Effector CD8-positive, alpha-beta T cell (primary cell): ENCODE measurements at regions not wholly inside any gene's neighbourhood (a gene's known extent, or its start where the extent isn't known, plus 50 kb on each side); places are given as distances from the start of the nearest gene placed in this dataset.
"Not testable (repeated sequence)": the region's sequence is repeated elsewhere in the genome, so short reads cannot be mapped to it uniquely, and the experiment has no call there.

Experiments
- DNase-seq: peaks from one replicate; lab custom pipeline; 2025; lab: John Stamatoyannopoulos, UW

- DNase-seq, result no peak
Measured at GRCh38 chr12:65734226-65734625, 90.1 kb upstream of the HMGA2 start.

- no peak for DNase-seq
Measured at GRCh38 chr12:65739606-65740005, 84.7 kb upstream of the HMGA2 start.

- DNase-seq, result no peak
Measured at GRCh38 chr12:65740506-65740872, 83.8 kb upstream of the HMGA2 start.

- peak; percentile 40 for DNase-seq
Measured at GRCh38 chr12:65740873-65741600, 83.2 kb upstream of the HMGA2 start.

GRCh38 chr12:65741656-65742017 is 82.6 kb upstream of the HMGA2 start:
- DNase-seq, result no peak

GRCh38 chr12:65742018-65743010 is 82.0 kb upstream of the HMGA2 start:
- DNase-seq, result no peak

GRCh38 chr12:65744236-65744840 is 79.9 kb upstream of the HMGA2 start:
- DNase-seq, result not testable (repeated sequence)

- DNase-seq, result no peak
Measured at GRCh38 chr12:65747338-65747737, 76.9 kb upstream of the HMGA2 start.

- DNase-seq, result no peak
Measured at GRCh38 chr12:65748332-65748731, 76.0 kb upstream of the HMGA2 start.

- DNase-seq, result no peak
Measured at GRCh38 chr12:65754290-65754689, 70.0 kb upstream of the HMGA2 start.

- no peak for DNase-seq
Measured at GRCh38 chr12:65754744-65755595, 69.3 kb upstream of the HMGA2 start.

GRCh38 chr12:65755596-65755978 is 68.7 kb upstream of the HMGA2 start:
- DNase-seq, result no peak

GRCh38 chr12:65756267-65756666 is 68.0 kb upstream of the HMGA2 start:
- DNase-seq, result no peak

GRCh38 chr12:65756956-65757511 is 67.2 kb upstream of the HMGA2 start:
- no peak for DNase-seq

- DNase-seq, result no peak
Measured at GRCh38 chr12:65758401-65758800, 65.9 kb upstream of the HMGA2 start.

GRCh38 chr12:65759735-65760134 is 64.5 kb upstream of the HMGA2 start:
- no peak for DNase-seq

GRCh38 chr12:65761301-65761700 is 63.0 kb upstream of the HMGA2 start:
- no peak for DNase-seq

GRCh38 chr12:65764325-65764724 is 60.0 kb upstream of the HMGA2 start:
- no peak for DNase-seq

- no peak for DNase-seq
Measured at GRCh38 chr12:65765436-65765813, 58.9 kb upstream of the HMGA2 start.

GRCh38 chr12:65769880-65770279 is 54.4 kb upstream of the HMGA2 start:
- DNase-seq, result no peak
